HG03442 (cell line): ENCODE measurements at regions not wholly inside any gene's neighbourhood (a gene's known extent, or its start where the extent isn't known, plus 50 kb on each side); places are given as distances from the start of the nearest gene placed in this dataset.

Source experiments
- ATAC-seq: cut with Tn5 transposase; IDR thresholded peaks from one replicate; pipeline ENCODE4 v1.9.1; 2021; ENCODE audit warnings: mild to moderate bottlenecking, moderate library complexity; ENCODE audit not compliant: unreplicated experiment

DNA sequence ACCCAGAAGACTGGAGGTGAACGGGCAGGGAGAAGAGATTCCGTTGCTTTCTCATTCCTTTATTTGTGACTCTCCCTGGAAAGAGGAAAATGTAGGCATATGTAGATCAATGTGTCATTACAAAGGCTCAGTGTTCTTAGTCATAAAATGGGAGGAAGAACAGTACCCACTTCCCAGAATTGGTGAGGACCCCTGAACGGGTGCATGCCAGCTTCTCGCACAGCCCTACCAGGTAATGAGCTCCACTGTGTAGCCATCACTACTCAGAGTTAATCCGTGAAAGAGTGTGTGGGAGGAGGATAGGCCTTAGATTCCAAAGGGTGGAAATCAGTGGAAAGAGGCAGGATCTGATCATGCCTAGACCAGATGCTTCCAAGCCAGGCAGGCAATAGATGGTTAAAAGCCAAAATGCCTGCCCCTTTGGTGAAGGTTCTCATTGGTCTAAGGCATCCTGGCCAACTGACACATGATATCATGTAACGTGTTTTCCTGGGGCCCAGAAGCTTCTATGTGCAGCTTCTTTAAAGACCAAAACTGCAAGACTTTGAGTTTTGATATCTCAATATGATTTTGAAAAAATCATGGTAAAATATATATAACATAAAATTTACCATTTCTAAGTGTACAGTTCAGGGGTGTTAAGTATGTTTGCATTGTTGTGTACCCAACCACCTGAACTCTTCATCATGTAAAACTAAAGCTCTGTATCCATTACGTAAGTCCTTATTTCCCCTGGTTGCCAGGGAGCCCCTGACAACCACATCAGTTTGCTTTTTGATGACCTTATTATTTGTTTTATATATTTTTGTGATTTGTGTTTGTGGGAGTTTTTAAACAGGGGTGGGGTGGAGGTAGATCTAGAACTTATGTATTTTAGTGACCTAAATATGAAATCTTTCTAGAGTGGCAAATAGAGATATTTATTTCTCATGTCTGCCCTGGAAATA is 402.2 kb upstream of the CFAP20DC start:
- ATAC-seq, result no peak

DNA sequence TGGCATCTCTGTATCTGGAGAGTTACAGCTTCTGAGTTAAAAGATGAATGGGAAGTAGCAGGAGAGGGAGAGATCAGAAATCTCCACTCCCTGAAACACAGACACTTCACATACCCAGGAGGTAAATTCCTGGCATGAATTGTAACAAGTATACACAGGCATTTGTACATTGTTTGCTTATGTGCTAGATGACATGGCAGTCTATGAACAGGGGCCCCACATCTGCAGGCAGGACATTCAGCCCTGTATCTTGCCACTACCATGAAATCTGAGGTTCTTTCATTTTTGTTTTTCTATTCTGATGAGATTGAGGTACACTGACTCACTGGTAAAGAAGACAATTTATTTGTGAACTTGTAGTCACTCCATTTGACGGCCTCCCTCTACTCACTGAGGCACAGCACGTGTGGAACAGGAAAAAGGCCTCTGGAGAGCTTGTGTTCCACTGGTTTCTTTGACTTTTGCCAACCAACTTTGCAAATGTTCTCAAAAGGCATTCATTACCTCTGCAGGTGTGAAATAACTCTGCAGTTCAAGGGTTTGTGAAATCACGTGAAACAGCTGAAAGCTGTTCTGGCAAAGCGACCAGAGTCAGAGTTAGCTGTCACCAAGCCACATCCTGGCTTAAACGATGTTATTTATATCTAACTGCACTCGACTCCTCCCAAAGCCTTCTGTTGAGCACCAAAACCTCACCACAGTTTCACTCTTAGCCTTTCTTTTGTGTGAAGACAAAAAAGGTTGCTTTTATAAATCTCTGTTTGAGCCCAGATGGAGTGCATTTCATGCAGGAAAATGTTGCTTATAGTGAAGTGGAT is 401.3 kb upstream of the CFAP20DC start:
- peak; percentile 96 for ATAC-seq

DNA sequence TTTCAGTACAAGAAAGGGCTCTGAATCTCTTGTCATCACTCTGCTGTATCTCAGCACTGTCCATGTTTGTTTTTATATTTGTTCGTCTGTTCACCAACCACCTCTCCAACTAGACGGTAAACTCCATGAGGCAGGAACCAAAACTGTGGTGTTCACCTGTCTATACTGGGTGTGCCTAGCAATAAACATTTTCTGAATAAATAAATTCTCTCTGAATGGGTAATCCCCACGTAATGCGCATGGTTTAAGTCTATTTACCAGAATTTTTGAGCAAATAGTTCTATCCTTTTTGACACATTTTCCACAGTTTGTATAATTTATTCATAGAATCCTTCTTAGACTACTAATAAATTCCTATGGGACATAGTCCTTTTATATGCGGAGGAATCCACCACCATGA is 400.6 kb upstream of the CFAP20DC start:
- ATAC-seq, result no peak

DNA sequence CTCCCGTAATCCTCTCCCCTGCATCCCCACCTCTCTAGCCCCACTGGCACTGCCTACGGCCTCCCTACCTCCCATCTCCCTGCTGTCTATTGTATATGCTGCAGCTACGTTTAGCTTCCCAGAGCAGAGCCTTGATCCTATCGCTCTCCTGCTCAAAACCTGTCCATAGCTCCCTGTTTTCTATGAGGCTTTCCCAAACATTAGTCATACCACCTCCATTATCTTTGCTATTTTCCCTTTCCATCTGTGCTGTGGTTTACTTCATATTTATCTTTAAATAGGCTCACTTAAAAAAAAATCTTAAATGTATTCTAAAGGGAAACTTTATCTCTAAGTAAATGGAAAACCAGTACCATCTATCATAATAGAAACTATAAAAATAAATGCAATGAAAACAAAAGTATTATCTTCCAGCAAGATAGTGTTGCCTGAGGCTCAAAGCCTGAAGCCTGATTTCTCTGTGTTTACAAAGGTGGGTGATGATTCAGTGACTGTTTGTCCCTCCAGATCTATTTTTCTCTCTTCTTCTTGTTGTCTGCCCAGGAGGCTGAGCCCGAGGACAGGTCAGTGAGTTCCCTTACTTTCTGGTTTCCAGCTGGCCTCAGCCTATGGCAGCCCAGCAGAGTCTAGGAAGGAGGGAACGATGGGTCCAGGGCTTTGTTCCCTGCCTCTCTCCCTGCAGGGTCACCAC is 397.1 kb upstream of the CFAP20DC start:
- no peak for ATAC-seq

DNA sequence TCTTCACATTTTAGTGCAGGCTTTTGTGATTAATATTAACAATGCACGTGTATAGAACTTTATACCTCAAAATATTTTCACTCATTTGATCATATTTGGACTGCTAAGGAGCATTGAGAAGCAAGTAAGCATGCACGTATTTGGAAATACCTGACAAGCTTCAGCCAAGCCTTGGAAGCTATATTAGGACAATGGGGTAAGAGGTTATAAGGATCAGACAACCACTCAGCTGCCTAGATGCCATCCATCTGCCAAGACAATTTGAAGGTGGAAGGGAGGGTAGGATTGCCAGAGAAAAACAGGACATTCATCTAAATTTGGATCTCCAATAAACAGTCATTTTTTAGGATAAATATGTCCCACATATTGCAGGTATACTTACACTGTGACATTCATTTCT is 394.9 kb upstream of the CFAP20DC start:
- ATAC-seq, result no peak

DNA sequence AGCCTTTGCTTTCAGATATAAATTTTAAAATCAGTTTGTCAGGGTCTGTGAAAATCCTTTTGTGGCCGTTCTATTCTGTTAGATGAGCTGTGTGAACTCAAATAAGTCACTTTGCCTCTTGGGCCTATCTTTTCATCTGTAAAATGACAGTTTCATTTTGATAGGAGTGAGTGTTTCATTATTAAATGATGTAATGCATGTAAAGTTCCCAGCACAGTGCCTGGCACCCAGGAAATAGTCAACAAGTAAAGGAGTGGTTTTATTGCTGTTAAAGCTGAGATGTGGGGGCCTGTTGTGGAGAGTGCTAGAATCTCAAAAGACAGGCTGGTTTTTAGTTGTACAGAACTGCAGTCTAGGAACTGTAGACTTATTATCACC is 394.5 kb upstream of the CFAP20DC start:
- ATAC-seq, result peak; percentile 59

DNA sequence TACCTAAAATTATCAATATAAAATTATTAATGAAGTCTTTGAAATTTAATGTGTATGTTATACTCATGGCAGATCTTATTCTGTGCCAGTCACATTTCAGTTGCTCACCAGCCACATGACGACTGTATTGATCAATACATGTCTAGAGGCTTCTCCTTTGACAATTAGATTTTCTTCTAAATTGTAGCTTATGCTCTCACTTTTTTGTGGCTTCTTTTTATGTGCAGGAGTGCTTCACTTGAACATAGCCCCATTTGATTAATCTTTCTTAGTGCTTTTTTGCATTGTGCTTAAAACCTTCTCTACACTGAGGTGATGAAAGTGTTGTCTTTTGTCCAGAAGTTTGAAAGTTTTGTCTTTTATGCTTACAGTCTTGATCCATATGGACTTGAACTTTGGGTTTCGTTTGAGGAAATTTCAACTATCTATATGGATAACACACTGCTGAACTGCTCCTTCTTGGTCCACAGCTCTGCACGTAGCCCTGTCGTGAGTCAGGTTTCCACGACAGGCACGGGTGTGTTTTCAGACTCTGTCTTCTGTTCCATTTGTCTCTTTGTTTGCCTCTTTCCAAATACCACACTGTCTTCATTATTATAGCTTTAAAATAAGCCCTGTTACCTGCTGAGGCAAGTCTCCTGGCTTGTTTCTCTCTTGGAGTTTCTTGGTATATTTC is 393.9 kb upstream of the CFAP20DC start:
- ATAC-seq, result peak; percentile 22

DNA sequence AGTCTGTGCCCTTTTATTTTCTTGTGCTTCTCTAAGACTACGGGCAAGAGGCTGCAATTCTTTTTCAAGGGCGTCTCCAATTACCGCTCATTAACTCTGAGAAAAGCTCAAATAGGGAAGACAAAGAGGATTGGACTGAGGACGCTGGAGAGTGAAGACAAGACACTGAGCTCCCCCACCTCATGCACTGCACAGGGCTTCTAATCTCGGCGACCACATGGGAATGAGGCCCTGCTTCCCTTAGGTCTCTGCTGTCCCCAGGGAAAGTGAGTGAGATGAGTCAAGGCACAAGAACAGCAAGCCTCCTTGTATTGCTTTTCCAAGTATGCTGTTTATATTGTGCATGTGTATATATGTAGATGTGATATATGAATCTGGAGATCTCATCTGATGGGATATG is 392.2 kb upstream of the CFAP20DC start:
- ATAC-seq, result no peak

DNA sequence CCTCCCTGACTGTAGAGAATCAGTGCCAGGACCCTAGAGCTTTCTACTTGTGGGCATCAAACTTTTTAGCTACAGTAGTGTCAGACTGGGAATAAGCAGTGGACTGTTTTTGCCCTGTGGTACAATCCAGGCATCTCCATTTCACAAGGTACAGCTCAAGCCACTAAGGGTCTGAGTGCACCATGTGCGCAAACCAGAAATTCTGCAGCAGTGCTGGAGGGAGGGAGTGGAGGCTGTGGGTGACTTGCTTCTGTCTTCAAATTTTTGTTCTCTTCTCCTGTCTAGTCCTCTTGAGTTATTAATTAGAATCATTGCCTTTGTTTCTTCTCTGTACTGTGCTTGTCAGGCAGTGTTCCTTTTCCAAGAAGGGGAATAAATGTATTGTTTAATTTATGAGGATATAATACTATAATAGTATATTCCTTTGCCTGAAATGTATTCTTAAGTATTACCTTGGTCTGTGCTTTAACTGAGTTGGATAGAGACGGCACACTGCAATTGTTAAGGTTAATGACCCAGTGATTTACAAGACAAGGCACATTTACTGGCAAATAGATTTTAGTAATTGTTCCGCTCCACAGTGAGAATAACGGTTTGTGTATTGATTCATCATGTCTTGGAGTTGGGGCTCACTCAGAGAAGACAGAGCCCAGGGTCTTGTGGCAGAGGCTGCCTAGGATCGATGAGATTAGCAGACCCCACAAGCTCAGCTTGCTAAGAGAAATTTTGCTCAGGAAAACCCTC is 390.6 kb upstream of the CFAP20DC start:
- ATAC-seq, result no peak

DNA sequence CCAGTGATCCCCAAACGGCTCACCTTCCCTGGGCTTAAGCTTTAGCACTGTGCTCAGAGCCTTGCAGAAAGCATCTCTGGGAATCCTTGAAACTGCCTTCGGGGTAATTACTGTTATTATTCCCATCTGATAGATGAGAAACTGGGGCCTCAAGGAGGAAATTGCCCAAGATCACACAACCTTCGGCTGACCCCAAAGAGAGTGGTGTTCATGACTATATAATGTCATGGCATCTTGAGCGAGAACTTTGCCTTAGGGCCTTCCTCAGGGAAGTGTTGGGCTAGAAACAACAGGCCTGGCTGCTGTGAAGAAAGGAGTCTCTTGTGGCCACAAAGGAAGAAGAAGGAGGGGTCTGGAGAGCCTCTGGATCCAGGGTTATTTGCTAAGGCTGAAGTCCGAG is 388.7 kb upstream of the CFAP20DC start:
- no peak for ATAC-seq

DNA sequence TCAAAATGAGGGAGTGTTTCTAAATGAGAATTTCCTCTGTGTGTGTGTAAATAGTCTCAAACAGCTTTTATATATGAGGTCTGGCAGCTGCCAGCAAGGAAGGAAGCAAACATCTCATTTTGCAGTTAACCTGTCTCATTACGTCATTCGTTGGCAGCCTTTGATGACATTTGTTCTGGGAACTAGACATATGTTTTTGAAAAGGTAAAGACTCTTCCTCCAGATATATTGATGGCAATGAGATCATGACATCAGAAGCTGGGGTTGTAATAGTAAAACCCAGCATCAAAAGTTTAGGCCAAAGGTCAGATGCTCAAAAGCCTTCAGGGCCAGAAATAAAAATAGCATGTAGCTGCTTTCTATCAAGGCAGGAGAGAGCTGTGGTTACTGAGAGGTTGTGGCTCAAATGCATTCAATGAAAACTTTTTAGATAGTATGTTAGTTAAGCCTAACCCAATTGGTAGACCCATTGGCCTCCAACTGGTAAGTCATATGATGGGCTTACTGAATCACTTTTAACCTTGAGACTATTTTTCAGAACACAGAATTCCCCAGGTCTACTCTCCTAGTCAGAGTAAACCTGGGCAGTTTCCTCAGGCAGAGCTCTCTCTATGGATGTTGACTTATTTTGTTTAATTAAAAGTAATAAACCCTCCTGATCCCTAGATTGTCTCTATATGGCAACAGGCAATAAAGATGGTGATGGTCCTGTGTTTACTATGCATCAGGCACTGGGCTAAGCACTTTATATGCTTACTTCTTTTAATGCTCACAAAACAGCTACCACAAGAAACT is 386.5 kb upstream of the CFAP20DC start:
- ATAC-seq, result no peak

DNA sequence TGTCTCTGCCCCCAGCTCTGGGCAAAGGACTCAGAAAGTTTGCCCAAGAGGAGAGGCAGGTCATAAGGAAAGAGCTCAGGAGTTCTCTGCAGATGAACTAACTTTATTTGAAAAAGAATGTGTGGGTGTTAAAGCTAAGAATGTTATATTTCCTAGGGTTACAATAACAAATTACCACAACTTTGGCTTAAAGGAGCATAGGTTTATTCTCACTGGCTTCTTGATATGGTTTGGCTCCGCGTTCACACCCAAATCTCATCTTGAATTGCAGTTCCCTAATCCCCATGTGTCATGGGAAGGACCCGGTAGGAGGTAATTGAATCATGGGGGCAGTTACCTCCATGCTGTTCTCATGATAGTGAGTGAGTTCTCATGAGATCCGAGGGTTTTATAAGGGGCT is 383.7 kb upstream of the CFAP20DC start:
- no peak for ATAC-seq

DNA sequence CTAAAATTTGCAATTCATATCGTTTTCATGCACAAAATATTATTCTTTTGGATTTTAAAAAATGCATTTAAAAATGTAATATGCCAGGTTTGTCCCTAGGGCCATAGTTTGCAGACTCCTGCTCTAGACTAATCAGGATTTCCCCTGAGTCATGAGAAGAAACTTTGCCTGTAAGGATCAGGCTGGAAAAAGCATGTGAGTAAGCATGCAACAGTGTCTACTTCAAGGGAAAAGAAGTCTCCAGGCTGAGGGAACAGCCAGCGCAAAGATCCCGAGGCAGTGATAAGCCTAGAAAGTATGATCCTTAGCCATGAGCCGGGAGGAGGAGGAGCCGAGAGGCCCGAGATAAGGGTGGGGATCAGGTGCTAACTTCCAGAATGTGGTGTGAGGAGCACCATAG is 382.8 kb upstream of the CFAP20DC start:
- no peak for ATAC-seq

DNA sequence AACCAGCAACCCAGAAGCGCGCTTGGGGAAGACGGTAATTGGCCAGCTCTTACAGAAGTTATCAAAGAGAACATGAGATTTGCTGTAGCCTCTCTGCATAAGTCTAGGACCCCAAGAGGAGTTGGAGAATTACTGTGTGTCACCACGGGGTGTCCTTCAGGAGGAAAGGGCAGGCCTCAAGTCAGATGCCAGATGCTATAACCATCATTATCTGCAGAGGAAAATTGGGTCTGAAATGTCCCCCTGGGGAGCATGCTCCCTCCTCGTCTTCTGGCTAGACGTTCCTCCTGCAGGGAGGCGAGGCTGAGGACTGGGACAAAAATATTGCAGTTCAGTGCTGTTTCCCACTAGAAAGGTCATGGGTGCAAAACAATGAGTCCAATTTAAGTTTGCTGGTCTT is 380.5 kb upstream of the CFAP20DC start:
- no peak for ATAC-seq

DNA sequence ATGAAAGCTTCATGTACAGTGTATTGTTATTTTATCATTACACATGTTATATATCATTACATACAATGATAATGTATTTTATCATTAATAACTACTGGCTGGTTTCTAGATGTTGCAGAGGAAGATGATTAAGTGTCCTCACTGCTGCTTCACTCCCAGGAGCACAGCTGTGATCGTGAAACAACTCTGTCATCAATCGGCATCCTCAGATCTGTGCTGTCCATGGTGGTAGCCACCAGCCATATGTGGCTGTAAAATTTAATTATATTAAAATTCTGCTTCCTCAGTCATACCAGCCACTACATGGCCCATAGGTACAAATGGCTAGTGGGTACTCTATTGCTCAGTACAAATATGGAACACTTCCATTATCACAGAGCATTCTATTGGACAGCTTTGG is 379.4 kb upstream of the CFAP20DC start:
- no peak for ATAC-seq

DNA sequence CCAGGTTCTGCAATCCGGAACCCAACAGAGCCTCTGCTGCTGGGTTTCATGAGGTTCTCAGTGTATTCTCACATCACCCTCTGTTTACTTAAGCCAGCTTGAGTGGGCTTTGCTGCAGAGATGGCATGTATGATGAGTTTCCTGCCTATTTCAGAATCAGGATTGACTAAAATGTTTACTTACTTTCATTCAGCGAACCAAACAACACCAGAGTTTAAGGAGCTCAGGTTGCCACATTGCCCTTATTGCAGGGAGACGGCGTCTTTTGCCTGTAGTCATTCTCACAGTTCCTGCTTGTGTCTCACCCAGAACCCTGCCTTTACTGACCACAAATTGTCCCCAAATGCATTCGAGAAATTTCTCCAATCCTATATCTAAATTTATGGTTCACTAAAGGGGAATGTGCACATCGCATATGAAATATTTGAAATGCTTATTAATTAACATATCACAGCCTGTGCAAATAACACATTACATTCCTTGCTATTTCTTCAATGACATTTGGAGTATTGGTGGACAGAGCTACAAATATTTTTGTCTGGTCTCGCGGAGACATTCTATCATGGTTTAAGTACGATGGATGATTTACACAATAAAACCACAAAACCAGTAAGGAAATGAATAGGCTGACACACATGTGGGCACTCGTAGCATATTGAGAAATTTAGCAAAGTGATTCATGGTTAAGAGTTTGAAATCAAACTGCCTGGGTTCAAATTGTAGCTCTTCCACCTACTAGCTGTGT is 377.2 kb upstream of the CFAP20DC start:
- no peak for ATAC-seq

DNA sequence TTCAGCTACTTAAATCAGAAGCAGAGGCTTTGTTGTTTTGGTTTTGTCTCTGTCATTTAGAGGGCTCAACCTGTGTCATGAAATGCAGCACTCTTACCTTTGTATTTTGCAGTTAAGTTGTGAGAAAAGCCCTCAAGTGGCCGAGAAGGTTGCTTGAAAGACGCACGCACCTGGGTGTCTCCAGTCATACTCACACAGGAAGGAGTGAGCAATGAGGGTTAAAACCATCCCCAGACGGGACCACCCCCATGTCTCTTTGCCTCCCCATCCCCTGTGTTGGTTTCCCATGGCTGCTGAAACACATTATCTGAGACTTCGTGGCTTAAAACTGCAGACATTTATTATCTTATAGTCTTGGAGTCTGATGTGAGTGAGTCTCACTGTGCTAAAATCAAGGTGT is 376.1 kb upstream of the CFAP20DC start:
- ATAC-seq, result peak; percentile 49

DNA sequence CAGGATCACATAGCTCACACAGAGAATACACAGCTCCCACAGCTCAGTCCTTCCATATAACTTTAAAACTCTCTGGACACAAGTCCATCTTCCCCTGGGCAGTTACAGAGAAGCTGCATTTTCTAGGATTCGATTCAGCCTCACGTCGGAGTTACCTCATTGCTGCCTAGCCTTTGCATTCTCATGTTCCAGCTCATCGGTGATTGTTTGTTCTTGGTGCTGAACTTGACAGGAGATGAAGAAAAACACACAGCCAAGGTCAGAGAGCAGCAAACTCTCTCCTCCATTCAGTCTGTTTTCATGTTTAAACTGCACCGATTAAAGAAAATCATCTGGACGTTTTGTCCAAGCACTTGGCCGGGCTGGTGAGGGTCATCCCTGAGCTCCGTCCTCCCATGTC is 375.5 kb upstream of the CFAP20DC start:
- no peak for ATAC-seq
